GM19043 (cell line): ENCODE measurements at regions not wholly inside any gene's neighbourhood (a gene's known extent, or its start where the extent isn't known, plus 50 kb on each side); places are given as distances from the start of the nearest gene placed in this dataset.
"Not testable (repeated sequence)": the region's sequence is repeated elsewhere in the genome, so short reads cannot be mapped to it uniquely, and the experiment has no call there.

ENCODE experiments used
- ATAC-seq: cut with Tn5 transposase; IDR thresholded peaks from one replicate; pipeline ENCODE4 v1.9.1; 2021; ENCODE audit warnings: low read depth; ENCODE audit not compliant: unreplicated experiment

DNA sequence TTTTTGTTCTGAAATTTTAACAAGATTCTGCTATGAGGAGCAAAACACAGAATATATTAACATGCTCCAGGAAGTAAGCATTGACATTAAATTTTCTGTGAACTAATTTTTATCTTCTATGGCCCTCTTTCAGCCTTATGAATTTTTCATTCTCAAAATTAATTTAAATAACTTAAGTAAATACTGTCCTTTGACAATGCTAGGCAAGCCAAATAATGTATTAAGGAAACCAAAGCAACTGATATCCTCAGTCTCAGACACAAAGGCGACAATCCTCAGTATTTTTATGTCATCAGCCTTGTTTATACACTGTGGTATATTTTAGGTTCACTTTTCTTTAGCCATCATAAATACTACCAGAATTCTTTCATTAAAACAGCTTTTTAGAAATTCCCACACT is 159.8 kb downstream of the CGGBP1 start:
- ATAC-seq = no peak

DNA sequence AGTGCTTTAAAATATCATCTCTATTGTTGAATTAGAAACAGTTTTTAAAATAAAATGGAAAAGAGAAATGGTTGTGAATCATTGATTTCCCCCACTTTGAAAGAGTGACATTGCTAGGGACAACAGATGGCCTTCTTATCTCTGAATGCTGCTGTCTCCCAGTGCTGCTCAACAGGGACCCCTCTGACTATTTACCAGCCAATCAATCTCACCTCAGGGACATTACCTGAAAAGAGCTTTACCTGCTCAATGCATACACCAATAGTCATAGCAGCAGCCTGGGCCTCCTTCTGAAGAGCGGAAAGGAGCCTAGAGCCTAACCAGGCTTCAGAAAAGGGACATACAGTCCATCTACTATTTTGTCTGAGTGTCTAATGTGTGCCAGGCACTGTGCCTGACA is 162.8 kb downstream of the CGGBP1 start:
- no peak for ATAC-seq

DNA sequence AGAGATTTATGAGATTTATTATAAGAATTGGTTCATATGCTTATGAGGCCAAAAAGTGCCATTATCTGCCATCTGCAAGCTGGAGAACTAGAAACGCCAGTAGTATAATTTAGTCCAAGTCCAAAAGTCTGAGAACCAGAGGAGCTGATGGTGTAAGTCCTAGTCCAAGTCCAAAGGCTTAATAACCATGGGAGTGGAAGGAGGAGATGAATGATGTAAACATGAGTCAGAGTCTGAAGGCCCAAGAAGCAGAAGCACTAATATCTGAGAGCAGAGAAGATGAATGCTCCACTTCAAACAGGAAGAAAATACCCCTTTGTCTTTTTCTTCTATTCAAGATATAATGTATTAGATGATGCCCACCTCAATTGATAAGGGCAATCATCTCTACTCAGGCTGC is 185.7 kb downstream of the CGGBP1 start:
- no peak for ATAC-seq

DNA sequence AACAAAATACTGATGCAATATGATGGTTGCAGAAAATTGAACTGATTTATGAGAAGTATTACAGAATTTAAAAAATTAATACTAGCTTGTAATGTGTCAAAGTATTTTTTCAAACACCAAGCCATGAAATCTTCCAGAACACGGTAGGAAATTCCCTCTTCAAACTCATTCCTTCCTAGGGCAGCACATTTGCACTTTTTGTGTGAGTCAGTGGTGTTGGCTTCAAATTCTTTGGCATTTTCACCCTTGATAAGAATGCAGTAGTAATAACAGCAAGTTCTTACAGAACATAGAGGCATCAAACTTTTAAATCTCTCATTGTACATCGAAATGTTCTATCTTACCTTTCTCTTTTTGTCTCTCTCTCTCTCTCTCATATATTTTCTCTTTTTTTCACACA is 191.8 kb downstream of the CGGBP1 start:
- no peak for ATAC-seq

DNA sequence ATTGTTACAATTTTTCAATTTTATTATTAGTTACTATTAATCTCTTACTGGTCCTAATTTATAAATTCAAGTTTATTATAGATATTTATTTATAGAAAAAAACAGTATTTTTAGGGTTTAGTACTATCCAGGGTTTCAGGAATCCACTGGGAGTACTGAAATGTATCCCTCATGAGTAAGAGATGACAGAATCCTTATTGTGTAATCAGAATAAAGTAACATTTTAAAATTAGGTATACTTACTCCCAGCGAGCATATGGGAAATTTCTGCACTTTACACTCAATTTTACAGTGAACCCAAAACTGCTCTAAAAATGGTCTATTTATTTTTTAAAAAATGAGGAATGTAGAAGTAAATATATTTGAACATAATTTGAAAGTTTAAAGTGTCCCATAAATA is 202.7 kb downstream of the CGGBP1 start:
- ATAC-seq = no peak

DNA sequence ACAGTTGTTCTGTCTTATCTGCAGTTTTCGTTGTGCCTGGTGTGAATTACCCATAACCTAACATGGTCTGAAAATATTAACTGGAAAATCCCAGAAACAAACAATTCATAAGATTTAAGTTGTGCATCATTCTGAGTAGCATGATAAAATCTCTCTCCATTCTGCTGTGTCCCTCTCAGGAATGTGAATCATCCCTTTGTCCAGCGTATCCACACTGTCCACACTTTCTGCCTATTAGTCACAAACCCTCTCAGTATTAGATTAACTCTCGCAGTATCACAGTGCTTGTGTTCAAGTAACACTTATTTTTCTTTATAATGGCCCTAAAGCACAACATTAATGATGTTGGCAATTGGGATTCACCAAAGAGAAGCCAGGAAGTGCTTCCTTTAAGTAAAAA is 203.2 kb downstream of the CGGBP1 start:
- no peak for ATAC-seq

DNA sequence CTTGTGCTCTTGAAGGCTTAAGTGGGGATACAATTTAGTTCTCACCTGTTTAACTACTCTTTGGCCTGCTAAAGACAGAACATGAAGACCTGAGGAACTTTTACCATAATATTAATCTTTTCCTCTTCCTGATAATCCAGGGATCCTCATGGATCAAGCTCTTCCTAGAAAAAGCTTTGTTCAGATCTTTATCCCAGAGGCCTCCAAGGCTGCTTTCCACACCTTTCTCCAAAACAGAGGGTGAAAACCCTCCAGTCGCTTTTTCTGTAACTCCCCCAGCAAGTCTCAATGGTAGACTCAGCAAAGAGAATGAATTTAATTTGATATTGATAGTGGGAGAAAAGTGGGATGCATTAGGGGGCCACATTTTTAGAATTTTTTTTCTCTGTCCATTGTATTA is 203.6 kb downstream of the CGGBP1 start:
- no peak for ATAC-seq

DNA sequence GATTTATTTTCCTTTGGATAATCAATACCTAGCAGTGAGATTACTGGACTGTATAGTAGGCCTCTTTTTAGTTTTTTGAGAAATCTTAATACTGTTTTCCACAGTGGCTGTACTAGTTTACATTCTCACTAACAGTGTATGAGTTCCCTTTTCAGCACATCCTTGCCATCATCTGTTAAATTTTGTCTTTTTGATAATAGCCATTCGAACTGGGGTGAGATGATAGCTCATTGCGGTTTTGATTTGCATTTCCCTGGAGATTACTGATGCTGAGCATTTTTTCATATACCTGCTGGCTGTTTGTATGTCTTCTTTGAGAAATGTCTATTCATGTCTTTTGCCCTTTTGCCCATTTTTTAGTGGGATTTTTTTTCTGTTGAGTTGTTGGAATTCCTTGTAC is 210.8 kb downstream of the CGGBP1 start:
- ATAC-seq = no peak

DNA sequence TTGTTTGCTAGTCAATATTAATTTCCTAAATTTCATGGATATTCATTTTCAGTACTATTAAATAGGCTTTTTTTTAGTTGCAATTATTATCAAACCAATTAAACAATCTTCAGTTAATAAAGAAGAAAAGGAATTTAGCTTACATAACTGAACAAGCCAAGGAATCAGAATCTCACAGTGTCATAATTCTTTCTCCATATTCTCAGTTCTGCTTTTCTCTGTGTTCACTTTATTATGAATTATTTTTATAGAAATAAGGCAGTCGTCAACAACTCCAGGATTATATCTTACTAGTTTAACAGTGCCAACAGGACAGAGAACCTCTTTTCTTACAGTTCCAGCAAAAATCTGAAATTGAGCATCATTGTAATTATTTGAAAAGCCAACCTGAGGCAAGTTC is 221.7 kb downstream of the CGGBP1 start:
- no peak for ATAC-seq

DNA sequence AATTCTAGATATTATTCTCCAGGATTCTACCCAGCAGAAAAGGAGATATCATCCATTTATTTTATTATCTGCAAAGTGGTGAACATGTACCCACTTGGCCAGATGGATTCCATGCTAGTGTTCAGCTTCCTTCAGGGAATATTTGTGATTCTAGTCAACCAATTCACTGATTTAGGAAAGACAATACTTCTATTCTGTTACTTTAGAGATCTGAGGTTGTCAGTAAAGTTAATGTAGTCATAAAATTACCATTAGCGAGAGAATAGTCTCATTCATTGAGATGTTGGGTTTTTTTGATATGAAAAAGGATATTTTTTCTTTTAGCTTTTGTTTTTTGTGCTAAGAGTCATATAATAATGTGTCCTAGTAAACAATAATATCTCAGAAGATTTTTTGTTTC is 222.8 kb downstream of the CGGBP1 start:
- no peak for ATAC-seq

DNA sequence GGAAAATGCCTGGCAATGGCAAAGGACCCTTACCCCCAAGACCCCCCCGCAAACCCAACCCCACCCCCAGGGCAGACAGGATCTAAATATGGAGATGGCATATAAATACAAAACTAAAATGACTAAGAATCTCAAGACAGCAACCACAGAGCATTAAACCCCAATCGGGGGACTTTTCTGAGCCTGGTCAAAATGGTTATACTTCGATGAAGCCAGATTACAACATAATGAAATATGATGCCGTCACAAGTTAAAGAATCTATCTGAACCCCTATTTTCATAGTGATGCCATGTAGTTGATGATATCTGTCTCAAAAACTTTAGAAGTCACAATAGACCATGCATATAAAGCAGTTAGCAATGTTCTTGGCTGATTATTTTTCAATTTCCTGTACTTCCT is 223.6 kb downstream of the CGGBP1 start:
- ATAC-seq = no peak

DNA sequence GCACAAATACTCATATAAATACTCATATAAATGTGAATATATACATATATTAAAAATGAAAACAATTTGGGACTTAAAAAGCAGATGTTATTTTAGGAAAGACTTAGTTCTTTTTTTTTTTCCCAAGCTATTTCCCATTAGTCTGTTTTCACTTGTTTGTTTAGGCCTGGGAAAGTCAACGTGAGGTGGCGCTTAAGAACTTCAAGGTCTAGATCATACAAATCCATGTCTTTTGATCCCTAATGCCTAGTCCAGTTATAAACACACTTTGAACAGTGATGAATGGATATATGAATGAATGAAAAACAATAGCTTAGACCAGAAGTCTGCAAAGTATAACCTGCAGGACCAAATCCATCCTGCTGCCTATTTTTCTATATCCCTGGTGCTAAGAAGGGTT is 224.5 kb downstream of the CGGBP1 start:
- ATAC-seq = no peak

DNA sequence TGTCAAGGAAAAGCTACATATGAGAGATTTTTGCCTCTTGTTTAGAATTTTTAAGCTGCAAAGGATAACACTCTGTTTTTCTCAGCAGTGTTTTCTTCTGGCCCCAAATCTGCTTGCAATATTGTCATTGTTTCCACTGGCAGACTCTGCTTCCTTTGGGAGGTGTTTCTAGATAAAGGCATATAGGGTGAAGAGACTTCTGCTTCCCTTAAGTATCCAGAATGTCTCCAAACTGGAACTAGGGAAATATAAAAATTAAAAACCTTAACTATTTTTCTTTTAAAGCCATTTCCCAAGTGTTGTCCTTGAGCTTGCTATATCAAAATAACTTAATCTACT is 225.8 kb downstream of the CGGBP1 start:
- ATAC-seq = no peak

DNA sequence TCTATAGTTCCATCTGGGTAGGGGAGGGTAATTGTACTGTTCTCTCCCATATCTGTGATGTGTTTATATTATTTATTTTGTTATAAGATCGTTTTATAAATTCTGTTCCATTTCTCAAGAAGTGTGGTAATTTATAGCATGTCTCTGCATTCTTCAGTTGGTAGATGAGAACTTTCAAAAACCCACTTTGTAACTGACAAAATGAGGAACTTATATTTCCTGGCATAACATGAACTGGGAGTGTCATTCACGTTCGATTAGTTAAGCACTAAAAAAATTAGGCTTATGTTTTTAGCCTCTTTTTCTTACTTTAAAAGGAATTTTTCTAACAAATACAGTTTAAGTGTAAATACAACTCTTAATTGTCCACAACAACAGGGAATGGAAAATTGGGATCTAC is 230.8 kb downstream of the CGGBP1 start:
- no peak for ATAC-seq

DNA sequence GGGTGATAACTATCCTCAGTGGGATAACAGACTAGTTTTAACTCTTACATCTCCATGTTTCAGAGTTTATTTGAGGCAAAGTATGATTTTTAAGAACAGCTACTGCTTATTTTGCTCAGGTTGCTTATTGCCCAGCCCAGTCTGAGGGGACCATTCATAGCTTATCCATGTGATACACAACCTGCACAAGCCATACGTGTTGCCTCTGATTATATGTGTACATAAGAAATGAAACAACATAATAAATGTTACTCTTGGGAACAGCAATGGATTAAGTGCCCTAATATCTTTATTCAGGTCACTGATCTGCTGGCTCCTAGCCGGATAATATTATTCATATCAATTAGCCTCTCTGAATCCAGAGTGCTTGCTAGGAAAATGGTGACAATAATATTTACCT is 236.2 kb downstream of the CGGBP1 start:
- ATAC-seq = no peak

DNA sequence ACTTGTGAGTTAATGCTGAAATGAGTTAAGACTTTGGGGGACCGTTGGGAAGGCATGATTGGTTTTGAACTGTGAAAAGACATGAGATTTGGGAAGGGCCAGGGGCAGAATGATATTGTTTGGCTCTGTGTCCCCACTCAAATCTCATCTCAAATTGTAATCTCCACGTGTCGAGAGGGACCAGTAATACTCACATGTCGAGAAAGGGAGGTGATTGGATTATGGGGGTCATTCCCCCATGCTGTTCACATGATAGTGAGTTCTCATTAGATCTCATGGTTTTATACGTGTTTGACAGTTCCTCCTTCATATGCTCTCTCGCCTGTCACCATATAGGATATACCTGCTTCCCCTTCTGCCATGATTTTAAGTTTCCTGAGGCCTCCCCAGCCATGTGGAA is 245.3 kb downstream of the CGGBP1 start:
- not testable (repeated sequence) for ATAC-seq

DNA sequence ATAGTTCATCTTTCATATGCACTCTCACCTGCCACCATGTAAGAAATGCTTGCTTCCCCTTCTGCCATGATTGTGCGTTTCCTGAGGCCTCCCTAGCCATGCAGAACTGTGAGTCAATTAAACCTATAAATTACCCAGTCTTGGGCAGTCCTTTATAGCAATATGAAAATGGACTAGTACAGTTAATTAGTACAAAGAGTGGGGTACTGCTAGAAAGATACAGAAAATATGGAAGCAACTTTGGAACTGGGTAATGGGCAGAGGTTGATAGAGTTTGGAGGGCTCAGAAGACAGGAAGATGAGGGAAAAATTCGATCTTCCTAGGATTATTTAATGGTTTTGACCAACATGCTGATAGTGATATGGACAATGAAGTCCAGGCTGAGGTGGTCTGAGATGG is 246.9 kb downstream of the CGGBP1 start:
- no peak for ATAC-seq

DNA sequence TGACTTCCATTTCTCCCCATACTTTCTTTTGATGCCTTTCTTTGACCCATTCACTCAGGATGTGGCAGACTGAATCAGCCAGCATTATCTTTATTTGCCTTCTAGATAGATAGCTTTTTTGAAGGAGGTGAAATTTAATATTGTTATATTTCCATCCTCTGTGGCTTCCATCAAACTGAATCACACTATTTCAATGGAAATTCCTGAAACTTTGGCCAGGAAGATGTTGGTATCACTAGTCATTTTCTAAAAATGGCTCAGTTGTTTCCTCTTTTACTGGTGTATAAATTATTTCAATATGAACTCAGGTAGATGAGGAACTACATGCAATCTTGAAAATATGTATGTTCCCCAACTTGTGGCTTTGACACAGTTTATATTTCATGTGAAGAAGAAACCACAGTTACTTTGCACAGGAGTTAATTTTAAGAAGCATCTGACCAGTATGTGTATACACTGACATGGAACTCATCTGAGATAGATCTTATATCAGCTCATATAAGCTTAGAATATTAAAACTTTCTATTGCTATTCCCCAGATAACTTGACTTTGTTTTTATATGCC is 248.3 kb downstream of the CGGBP1 start:
- ATAC-seq = no peak

DNA sequence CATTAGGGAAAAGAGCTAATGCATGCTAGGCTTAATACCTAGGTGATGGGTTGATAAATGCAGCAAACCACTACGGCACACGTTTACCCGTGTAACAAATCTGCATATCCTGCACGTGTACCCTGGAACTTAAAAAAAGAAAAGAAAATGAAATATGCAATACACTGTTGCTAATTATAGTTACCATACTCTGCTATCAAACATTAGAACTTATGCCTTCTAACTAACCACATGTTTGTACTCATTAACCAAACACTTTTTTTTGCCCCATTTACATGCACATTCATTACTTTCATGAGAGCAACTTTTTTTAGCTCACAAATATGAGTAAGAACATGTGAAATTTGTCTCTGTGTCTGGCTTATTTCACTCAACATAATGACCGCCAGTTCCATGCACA is 253.1 kb downstream of the CGGBP1 start:
- peak; percentile 87 for ATAC-seq

DNA sequence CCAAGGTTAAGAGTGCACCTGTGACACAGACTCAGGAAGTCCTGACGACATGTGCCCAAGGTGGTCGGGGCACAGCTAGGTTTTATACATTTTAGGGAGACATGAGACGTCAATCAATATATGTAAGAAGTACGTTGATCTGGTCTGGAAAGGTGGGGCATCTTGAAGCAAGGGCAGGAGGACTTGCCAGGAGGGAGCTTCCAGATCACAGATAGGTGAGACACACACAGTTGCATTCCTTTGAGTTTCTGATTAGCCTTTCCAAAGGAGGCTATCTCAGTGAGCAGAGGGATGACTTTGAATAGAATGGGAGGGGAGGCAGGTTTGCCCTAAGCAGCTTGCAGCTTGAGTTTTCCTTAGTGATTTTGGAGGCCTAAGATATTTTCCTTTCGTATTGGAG is 257.4 kb downstream of the CGGBP1 start:
- ATAC-seq = no peak

DNA sequence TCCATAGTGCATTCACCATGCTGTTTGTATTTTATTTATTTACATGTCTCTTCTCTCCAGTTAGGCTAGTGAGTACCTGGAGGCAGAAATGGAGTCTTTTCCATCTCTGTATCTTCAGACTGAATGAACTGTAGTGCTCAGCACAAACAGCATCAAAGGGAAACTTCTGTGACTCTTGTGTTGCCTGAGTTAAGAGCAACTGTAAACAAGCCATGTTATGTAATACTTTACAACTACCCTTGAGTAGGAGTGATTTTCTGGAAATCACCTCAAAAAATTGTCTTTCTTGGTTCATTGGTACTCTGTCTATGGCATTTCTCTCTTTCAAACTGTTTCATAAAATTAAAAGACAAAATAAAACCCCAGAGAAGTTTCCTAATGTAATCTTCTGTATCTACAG is 258.3 kb downstream of the CGGBP1 start:
- no peak for ATAC-seq

DNA sequence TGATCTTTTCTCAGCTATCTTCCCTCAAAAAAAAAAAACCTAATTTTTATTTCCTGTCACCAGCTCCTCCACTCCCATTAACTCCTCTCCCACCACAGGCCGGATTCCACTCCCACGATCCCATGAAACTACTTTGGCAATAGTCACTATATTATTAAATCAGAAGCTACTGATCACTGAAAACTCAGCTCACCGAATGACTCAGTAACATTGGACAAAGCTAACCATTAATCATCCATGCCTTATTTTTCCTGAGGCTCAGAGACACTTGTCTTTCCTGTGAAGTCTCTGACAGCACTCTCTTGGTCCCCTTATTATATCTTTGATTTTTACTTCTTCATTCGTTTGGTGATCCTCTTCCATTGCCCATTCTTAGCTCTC is 260.2 kb downstream of the CGGBP1 start:
- no peak for ATAC-seq

DNA sequence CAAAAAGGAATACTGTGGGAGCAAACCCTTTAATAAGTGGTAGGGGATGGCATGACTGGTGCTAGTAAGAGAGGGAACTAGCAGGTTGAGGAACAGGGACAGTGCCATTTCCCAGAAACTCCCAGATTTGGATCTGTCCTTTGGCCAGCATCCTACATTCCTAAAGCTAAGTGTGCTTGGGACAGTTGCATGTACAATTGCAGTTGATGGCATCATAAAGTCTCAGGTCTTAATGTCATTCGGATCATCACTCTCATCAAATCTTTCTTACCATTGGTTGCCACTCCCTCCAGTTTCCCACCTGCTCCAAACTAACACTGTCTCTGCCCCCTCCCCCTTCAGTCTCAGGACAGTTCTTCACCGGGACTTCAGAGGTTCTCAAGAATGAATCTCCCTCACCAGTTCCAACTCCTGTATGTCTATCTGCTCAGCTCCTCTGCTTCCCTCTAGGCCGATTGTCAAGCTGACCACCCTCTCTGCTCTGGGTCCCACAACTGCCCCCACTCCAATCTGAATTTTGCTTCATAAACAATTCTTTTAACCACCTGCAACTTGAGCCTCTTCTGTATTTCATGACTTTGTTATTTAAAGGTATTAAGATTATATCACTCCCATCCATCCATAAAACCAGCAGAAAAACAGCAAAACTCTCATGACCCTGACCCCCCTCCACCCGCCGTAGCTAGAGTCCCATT is 260.8 kb downstream of the CGGBP1 start:
- no peak for ATAC-seq
